Ovary (tissue), 7 donors: ENCODE measurements at regions not wholly inside any gene's neighbourhood (a gene's known extent, or its start where the extent isn't known, plus 50 kb on each side); places are given as distances from the start of the nearest gene placed in this dataset.

ENCODE experiments used
- DNase-seq, 5 donors: peaks; one replicate each; pipeline ENCODE4 v3.0.0-alpha.2; 2019 to 2020
- H3K27ac ChIP-seq, 2 donors: fragments of 200-600 bp; one replicate each; pipeline versions ENCODE4 v1.5.1 to v1.8.0; 2019 to 2022
- H3K27me3 ChIP-seq: fragments of 200-600 bp; one replicate; pipeline ENCODE4 v1.8.0; 2022
- H3K36me3 ChIP-seq: fragments of 200-600 bp; sonication (generic); one replicate; pipeline ENCODE4 v1.5.1; 2019
- H3K4me1 ChIP-seq: one replicate; pipeline ENCODE4 v1.8.1; 2013; ENCODE audit warnings: mild to moderate bottlenecking, moderate library complexity; ENCODE audit not compliant: insufficient read depth
- H3K4me3 ChIP-seq: fragments of 200-600 bp; sonication (generic); one replicate; pipeline ENCODE4 v1.5.1; 2017
- H3K9me3 ChIP-seq, 2 donors: fragments of 200-600 bp in 1 of 2; sonication (generic) in 1 of 2; one replicate each; pipeline versions ENCODE4 v1.5.1 to v1.8.1; 2013 to 2019; ENCODE audit warnings: mild to moderate bottlenecking in 1 of 2, moderate library complexity in 1 of 2
- CTCF ChIP-seq, 3 donors: fragments of 450-650 bp in 2 of 3; fragments of 200-600 bp in 1 of 3; IDR thresholded peaks; one replicate each; pipeline versions ENCODE4 v1.5.1 to v1.8.0; 2016 to 2022; ENCODE audit warnings: antibody characterized with exemption in 3 of 3, mild to moderate bottlenecking in 1 of 3
- EP300 ChIP-seq: sonication (generic); formaldehyde crosslinking; IDR thresholded peaks from one replicate; pipeline ENCODE4 v1.6.1; 2017; ENCODE audit warnings: antibody characterized with exemption
- POLR2A ChIP-seq: fragments of 450-650 bp; IDR thresholded peaks from one replicate; pipeline ENCODE4 v1.6.1; 2017; ENCODE audit warnings: antibody characterized with exemption, mild to moderate bottlenecking, moderate library complexity
- WGBS, 3 donors: extraction: QIAGEN DNeasy Blood & Tissue Kit in 1 of 3; methylation state at CpG; one replicate each; pipeline versions ENCODE4 v1.1.5 to v1.1.7; 2013 to 2017; 5-methylcytosine and 5-hydroxymethylcytosine counted together
- intact Hi-C, 4 donors: fragments of 100-400 bp; cut with DNase I; formaldehyde crosslinking; loops; one replicate each; pipeline versions ENCODE4 v1.11.0 to v1.15.1; 2022 to 2023
- donor health status: DM: no; HTN: no; CAD: no; lungs with moderate emphysema.
- donor health status: DM: no; HTN: no; CAD: no.
- donor health status: Bipolar disorder and iron deficiency.
- donor health status: DM: no; HTN: no; CAD: no.
- donor health status: DM: yes; HTN: yes; CAD: no.

- Histone ChIP-seq H3K4me1 (no peaks in the 10 kb centered on the region), H3K27me3 (no peaks in the 10 kb centered on the region), H3K9me3 (peaks cover 0 to 5% of the 10 kb centered on the region in 2 donors), H3K4me3 (no peak overlapping the region), H3K36me3 (no peaks in the 10 kb centered on the region), H3K27ac (no peak overlapping the region)
- intact Hi-C loops, result no loop called here
- DNase-seq, result no peak
- no peak for TF ChIP-seq CTCF (IDR thresholded peaks at IDR 0.05)
- TF ChIP-seq EP300, result no peak
- TF ChIP-seq POLR2A, result no peak
- 60 to 73% (median 64%) methylated on average over 12 of the region's 12 CpGs for WGBS, 3 donors
These were observed 76.6 kb downstream of the YTHDF1 start for GRCh38 chr20:63139356-63139755.

- WGBS, 3 donors, result 72 to 80% (median 75%) methylated on average over 22 of the region's 22 CpGs
These were observed 77.0 kb downstream of the YTHDF1 start for GRCh38 chr20:63138855-63139341.

GRCh38 chr20:63137851-63138415, 78.0 kb downstream of the YTHDF1 start:
- TF ChIP-seq POLR2A (no peak), EP300 (no peak), CTCF (IDR thresholded peaks at IDR 0.05) (no peak)
- intact Hi-C loops, result no loop called here
- H3K4me3 ChIP-seq, result no peak overlapping the region
- no peak overlapping the region for H3K27ac ChIP-seq
- H3K27me3 ChIP-seq, result no peaks in the 10 kb centered on the region
- WGBS, 3 donors, result 60 to 76% (median 64%) methylated on average over 14 to 16 of the region's 16 CpGs
- DNase-seq, result no peak
- peaks cover 0 to 5% of the 10 kb centered on the region in 2 donors for H3K9me3 ChIP-seq
- H3K36me3 ChIP-seq, result no peaks in the 10 kb centered on the region
- no peaks in the 10 kb centered on the region for H3K4me1 ChIP-seq

More at GRCh38 chr20:63138855-63139341, 77.0 kb downstream of the YTHDF1 start:
- H3K4me3 ChIP-seq, result no peak overlapping the region
- TF ChIP-seq EP300 (no peak), CTCF (IDR thresholded peaks at IDR 0.05) (no peak), POLR2A (no peak)
- no peak overlapping the region for H3K27ac ChIP-seq
- intact Hi-C loops, result no loop called here
- DNase-seq, result no peak
- peaks cover 0 to 5% of the 10 kb centered on the region in 2 donors for H3K9me3 ChIP-seq
- no peaks in the 10 kb centered on the region for H3K27me3 ChIP-seq
- H3K36me3 ChIP-seq, result no peaks in the 10 kb centered on the region
- H3K4me1 ChIP-seq, result no peaks in the 10 kb centered on the region

- H3K27ac ChIP-seq, result no peak overlapping the region
- no peaks in the 10 kb centered on the region for H3K4me1 ChIP-seq
- H3K27me3 ChIP-seq, result no peaks in the 10 kb centered on the region
- H3K4me3 ChIP-seq, result no peak overlapping the region
- no peak for DNase-seq
- 73 to 87% (median 78%) methylated on average over 8 of the region's 8 CpGs for WGBS, 3 donors
- no peaks in the 10 kb centered on the region for H3K9me3 ChIP-seq
- intact Hi-C loops, result no loop called here
- H3K36me3 ChIP-seq, result no peaks in the 10 kb centered on the region
- no peak for TF ChIP-seq POLR2A
- no peak for TF ChIP-seq EP300
- TF ChIP-seq CTCF (IDR thresholded peaks at IDR 0.05), result no peak
These were observed 79.6 kb downstream of the YTHDF1 start for GRCh38 chr20:63136296-63136695.
